ENCODE measurements at regions not wholly inside any gene's neighbourhood (a gene's known extent, or its start where the extent isn't known, plus 50 kb on each side); places are given as distances from the start of the nearest gene placed in this dataset.
A peak's percentile ranks its signal among the peaks of the same experiment; 100 is the strongest.

DNA sequence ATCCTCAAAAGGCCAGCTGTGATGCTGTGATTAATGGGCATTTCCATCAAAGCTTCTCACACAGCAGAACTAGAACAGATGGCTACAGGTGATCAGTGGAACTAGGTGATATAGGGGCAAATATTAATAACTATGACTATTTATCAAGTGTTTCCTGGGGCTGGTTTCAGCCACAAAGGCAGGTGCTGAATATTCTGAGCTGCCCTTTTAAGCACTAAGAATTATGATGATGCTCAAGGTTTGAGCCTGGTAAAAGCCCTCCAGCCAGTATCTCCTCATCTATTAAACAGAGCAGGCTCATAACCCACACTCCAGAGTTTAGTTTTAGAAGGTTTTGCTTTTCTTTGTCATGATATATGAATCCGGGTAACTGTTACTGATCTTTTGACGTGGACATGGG, 129.5 kb upstream of the ACP3 start:
- DNase-seq (ENCODE audit: low spot score): no peak

GRCh38 chr3:132189601-132190000, 127.6 kb upstream of the ACP3 start:
- DNase-seq (ENCODE audit: low spot score): no peak

DNA sequence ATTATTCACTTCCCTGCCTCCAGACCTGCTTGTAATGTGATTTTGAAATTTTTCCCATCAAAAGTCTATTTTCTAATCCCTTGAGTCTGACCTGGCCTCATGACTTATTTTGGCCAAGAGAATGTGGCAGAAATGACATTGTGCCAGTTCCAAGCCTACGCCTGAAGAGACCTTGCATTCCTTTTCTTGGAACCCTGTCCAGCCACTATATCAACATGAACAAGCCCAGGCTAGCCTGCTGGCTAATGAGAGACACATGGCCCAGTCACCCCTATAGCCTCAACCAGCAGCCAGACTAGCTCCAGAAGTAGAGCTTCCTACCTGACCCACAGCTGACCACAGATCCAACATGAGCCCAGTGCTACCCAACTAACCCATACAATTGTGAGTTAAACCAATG, 121.1 kb upstream of the ACP3 start:
- DNase-seq (ENCODE audit: low spot score): no peak

DNA sequence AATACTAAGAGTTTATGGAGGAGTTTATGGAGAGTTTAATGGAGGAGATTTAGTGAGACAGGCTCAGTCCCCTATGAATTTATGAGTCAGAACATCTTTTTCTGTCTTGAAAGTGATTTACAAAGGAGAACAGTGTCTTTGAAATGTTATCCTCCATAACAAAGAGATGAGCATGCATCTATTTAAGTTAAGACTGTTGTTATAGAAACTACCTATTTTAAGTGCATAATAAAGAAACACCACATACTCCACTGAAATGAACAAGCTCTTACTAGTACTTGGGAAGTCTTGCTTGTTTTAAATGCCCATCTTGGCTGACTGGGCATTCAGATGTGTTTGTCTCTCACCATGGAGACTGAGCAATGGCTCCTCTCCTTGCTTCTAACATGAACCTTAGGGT, 118.7 kb upstream of the ACP3 start:
- no peak for DNase-seq (ENCODE audit: low spot score)

DNA sequence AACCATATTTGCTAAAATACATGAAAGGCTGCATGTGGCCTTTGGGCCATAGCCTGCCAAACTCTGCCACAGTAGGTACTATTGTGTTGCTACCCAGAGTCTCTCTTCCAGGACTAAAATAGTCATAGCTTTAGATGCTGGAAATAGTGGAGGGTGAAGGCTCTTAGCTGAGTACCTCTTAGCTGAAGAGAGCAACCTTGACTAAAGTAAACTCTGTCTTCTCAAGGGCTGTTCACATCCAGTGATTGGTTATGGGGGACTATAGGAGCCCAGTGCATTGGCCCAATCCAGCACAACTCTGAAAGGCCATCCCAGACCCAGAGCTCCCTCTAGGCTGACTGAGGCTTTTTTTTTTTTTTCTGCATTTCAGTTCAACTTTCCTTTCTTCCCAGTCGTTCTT, 117.8 kb upstream of the ACP3 start:
- DNase-seq (ENCODE audit: low spot score): no peak

GRCh38 chr3:132202586-132202985, 114.6 kb upstream of the ACP3 start:
- no peak for DNase-seq (ENCODE audit: low spot score)

DNA sequence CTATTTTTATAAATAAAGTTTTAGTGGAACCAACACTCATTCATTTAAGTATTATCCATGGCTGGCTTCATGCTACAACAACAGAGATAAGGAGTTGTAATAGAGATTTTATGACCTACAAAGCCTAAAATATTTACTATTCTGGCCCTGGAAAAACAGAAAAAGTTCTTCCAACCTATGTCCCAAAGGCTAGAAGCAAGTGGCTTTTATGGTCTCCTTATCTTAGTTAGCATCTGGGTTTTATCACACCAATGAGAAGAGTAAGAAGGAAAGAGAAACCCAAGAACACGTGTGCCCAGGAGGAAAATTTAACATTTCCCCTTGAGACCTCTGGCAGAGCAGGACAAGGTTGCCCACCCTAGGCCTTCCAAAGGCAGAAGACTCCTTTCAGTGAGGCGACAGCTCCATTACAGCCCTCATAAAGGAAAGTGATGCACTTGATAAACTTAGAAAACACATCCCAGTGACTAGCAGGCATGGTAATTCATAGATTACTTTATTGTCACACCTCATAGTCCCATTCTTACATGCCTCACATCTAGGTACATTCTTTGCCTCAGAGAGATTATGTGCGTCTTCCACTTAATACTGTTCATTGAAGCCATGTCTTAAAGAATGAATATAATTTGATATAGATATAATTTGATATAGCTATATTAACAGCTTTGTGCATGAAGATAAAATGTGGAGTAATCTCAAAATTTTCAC, 113.2 kb upstream of the ACP3 start:
- DNase-seq (ENCODE audit: low spot score): no peak

GRCh38 chr3:132205609-132206008, 111.6 kb upstream of the ACP3 start:
- DNase-seq (ENCODE audit: low spot score): peak; percentile 57

DNA sequence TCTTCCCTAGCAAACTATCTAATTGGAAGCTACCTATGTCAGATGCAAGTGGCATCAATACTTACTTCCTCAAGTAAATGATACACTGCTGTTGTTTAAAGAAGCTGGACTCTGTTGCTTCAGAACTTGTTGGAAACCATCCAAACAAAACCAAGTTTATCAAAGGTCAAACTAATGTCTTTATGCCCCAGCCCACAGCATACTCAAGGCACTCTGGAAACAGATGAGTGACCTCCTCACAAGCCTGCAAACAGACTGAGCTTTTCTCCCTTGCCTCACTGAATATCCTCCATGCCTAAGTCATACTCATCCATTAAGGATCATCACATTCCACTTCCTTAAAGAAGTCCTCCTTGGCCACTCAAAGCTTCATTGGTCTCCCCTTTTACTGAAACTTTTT, 107.4 kb upstream of the ACP3 start:
- no peak for DNase-seq (ENCODE audit: low spot score)

DNA sequence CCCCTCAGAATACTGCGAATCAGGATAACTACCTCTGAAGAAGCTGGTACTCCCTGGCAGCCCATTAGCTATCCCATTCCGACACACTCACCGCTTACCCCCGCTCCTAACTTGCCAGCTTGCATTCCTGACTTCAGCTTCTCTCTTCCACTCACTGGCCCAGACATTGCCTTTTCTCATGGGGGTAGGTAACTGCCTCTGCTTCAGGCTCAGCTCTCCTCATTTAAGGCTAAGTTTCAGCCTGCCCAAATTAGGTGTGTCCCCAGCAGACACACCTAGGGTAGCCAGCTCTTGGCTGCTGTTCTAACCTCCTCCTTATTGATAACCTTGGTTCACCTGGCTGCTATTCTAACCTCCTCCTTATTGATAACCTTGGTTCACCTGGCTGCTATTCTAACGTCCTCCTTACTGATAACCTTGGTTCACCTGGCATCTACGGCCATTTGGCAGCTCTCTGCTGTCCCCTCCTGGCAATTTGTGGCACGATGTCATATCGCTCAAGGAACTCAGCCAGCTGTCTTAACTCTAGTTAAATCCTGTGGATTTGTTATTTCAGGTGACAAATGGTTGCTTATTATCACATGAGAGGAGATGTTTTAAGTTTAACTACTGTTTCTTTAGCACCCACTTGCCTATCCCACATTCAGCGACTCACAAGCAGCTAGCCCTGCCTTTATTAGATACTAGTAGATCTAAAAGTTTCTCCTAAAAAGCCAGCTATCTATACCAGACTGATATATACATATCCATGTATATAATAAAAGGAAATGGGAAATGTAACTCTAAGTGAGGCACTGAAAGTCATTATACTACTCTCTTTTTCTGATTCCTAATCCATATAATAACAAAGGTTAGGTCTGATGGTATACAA, 106.5 kb upstream of the ACP3 start:
- peak; percentile 26 for DNase-seq (ENCODE audit: low spot score)

DNA sequence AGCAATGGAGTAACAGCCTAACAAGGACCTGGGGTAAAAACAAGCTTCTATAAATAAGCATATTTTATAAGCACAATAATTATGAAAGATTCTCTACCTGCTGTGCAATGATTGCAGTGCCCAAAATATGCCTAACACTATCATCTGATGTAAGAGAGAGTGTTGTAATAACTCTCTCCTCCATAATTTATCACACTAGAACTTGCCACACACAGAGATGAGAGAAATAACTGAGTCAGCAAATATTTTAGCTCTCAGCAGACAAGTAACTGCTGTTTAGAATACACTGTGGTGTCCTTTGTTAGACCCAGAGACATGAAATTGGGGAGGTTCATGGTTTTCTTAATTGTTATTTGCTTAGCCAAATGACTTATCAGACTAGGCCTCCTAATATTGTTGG, 105.3 kb upstream of the ACP3 start:
- no peak for DNase-seq (ENCODE audit: low spot score)

DNA sequence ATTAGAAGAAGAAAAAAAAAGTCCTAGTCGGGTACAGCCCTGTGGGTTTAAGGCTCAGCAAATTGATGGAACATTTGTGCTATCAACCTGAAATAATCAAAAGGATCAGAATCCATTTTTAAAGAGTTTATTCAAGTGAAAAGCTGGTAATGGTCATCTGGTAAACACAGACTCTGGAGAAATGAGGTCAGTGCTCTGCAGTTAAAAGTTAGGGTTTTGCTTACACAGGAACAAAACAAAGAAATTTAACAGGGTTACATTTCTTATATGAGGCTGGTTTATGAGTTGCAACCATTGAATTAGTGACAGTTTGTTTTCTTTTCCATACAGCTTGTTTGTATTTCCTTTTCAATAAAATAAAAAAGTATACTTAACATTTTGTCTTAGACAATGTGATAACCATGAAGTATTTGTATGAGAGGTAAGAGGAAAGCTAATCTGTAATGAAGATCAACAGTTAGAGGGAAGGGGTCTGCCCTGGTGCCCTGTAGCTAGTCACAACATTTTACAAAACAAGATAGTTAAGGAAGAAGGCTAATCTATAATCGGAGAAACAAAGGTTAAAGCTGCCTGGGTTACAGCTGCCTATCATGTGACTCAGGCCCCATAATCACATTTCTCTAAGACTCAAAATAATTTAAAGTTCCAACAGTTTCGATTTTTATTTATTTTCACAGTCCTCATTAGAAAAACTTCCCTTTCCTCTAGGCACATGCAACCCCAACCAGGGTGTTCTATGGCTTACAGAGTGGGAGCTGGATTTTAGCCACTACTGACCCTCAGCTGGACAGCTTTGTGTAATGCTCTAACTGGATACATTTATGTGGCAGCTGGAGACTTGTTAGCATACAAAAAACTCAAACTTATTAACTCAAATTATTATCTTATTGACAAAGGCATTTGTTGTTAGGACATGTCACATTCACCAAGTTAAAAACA, 98.1 kb upstream of the ACP3 start:
- no peak for DNase-seq (ENCODE audit: low spot score)

DNA sequence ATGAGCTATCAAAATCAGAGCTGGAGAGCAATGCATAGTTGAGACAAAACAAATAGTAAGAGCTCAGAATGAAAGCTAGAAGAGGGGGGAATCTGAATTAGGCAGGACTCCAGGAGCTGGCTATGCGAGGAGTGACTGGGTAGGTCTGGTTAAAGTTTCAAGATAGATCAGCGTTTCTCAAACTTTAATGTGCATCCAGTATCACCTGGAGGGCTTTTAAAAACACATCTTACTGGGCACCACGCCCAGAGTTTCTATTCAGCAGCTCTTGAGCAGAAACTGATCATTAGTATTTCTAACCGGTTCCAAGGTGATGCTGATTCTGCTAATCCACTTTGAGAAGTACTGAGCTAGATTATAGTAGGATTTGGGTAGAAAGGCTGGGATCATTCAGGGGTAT, 96.2 kb upstream of the ACP3 start:
- DNase-seq (ENCODE audit: low spot score): no peak

DNA sequence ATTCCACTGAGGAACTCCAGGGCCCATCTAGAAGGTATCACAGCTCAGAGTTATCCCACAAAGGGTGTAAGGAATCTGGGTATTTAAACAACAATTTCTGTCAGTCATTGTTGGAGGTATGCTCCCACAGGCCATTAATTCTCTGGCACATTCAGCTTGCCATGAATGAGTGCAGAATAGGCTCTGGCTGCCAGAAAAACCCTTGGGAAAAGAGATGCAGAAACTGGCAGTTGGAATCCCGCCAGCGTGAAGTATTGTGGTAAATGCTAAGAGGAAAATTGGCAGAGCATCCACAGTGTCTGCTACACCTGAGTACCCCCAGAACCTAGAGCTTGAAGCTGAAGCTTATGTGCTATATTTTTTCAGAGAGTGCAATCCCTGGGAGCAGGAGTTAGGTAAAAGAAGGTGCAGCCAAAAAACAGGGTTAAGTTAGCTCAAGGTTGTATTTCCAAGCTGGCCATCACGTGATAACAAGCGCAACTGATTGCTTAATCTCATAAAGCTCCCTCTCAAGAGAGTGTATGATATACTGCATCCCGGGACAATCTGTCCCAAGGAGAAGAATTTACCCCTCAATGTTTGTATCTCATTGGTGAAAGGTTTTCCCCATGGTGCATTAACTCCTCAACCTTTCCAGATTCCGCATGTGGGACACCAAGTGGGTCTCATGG, 94.2 kb upstream of the ACP3 start:
- DNase-seq (ENCODE audit: low spot score): no peak

- DNase-seq (ENCODE audit: low spot score): no peak
Observed at GRCh38 chr3:132225664-132226063, 91.5 kb upstream of the ACP3 start.

DNA sequence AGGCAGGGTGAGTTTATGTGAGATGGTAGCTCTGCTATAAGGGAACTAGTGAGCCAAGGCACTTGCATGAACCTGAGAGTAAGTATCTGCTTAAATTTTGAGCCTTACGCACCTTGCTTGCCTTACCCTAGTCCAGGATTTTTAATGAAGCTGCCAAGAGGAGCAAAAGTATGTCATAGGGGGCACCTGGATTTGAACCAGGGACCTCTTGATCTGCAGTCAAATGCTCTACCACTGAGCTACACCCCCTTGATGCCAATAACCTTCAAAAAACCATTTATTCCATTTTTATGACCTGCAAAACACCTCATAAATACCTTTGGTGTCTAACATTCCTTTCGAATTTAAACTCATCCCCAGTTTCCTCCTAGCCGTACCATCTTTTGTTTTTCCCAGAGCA, 88.3 kb upstream of the ACP3 start:
- peak; percentile 27 for DNase-seq (ENCODE audit: low spot score)

GRCh38 chr3:132229641-132230040, 87.6 kb upstream of the ACP3 start:
- DNase-seq (ENCODE audit: low spot score): no peak

- no peak for DNase-seq (ENCODE audit: low spot score)
Observed at GRCh38 chr3:132230156-132231000, 86.8 kb upstream of the ACP3 start.

- peak; percentile 74 for DNase-seq (ENCODE audit: low spot score)
Observed at GRCh38 chr3:132231633-132232032, 85.6 kb upstream of the ACP3 start.

DNA sequence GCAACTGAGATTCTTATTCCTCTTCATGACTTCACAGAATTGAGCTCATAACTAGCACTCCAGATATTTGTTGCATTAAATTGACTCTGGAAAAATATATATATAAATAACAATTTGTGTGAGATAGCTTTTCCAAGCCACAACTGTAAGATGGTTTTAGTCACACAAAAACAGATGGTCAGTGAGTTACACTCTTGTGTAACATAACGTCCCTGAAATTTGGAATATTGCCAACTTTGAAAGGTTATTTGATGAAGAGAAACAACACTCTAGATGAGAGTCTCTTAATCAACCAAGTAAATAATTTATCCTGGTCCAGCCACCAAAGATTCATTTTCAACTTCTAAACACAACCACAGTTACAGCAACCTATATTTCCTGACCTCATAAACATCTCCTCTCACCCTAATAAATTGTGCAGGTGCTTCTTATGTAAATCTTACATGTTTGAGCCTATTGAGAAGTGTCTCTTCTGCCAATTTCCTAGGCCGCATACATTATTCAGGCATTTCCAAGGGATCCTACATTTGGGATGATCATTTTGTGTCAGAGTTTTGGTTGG, 84.9 kb upstream of the ACP3 start:
- DNase-seq (ENCODE audit: low spot score): no peak

Data from A172 (cell line).